Panc1 (cell line): ENCODE measurements at regions not wholly inside any gene's neighbourhood (a gene's known extent, or its start where the extent isn't known, plus 50 kb on each side); places are given as distances from the start of the nearest gene placed in this dataset.

Experiments
- ATAC-seq: fragments of 200-7000 bp; cut with Tn5 transposase; 2 replicates; pipeline ENCODE4 v1.9.1; 2020; ENCODE audit warnings: mild to moderate bottlenecking, moderate library complexity
- BruUV-seq: library from RNA; stranded (reverse); fragments of 400-500 nt; replicated peaks from 2 replicates; lab custom pipeline; 2021; lab: Mats Ljungman, UMichigan
- CTCF ChIA-PET: fragments of 300-600 bp; sonication (Branson Sonifier 250); formaldehyde crosslinking; loops from one replicate; lab custom pipeline; 2022; ENCODE audit warnings: antibody characterized with exemption; lab: Charles Lee
- POLR2A ChIA-PET: fragments of 300-600 bp; sonication (Branson Sonifier 250); formaldehyde crosslinking; loops from one replicate; lab custom pipeline; 2022; ENCODE audit warnings: antibody characterized with exemption; lab: Charles Lee
- DNase-seq: peaks from one replicate; pipeline ENCODE4 v3.0.0-alpha.2; 2010; ENCODE audit warnings: low read depth, low spot score
- H3K27ac ChIP-seq: 2 replicates; pipeline ENCODE4 v1.5.1; 2011; ENCODE audit warnings: mild to moderate bottlenecking, low read length, inconsistent platforms
- H3K27me3 ChIP-seq: fragments of 200-500 bp; sonication (Bioruptor generic); 2 replicates; pipeline ENCODE4 v1.6.0; 2014; ENCODE audit warnings: low read length, inconsistent platforms; ENCODE audit not compliant: control insufficient read depth, insufficient read depth
- H3K36me3 ChIP-seq: fragments of 200-500 bp; sonication (Bioruptor generic); 2 replicates; pipeline ENCODE4 v1.5.1; 2014; ENCODE audit warnings: inconsistent platforms, mild to moderate bottlenecking, low read length, moderate library complexity; ENCODE audit not compliant: control insufficient read depth, insufficient read depth
- H3K4me1 ChIP-seq: 2 replicates; pipeline ENCODE4 v1.5.1; 2011; ENCODE audit warnings: inconsistent platforms, mild to moderate bottlenecking, low read length, moderate library complexity; ENCODE audit not compliant: control insufficient read depth, insufficient read depth
- H3K4me3 ChIP-seq, 2 experiments: 2 replicates each; pipeline ENCODE4 v1.5.1; 2011 to 2012; ENCODE audit warnings: low read depth in 2 of 2, low read length in 2 of 2, mild to moderate bottlenecking in 2 of 2, inconsistent platforms in 1 of 2, moderate library complexity in 1 of 2
- H3K9me3 ChIP-seq: fragments of 200-500 bp; sonication (Bioruptor generic); 2 replicates; pipeline ENCODE4 v1.5.1; 2014; ENCODE audit warnings: low read depth, mild to moderate bottlenecking, inconsistent platforms, low read length, moderate library complexity; ENCODE audit not compliant: control insufficient read depth, insufficient read depth
- CTCF ChIP-seq: fragments of 450-650 bp; IDR thresholded peaks from 2 replicates; pipeline ENCODE4 v1.5.1; 2017; ENCODE audit warnings: mild to moderate bottlenecking
- POLR2AphosphoS5 ChIP-seq: IDR thresholded peaks from 2 replicates; pipeline ENCODE4 v1.6.1; 2012; ENCODE audit warnings: mild to moderate bottlenecking, low read depth, low read length, moderate library complexity
- SIN3A ChIP-seq: IDR thresholded peaks from 2 replicates; pipeline ENCODE4 v1.6.1; 2012; ENCODE audit warnings: low read depth, mild to moderate bottlenecking, low read length, moderate library complexity, borderline replicate concordance; ENCODE audit not compliant: insufficient read depth
- TCF7L2 ChIP-seq: IDR thresholded peaks from 2 replicates; pipeline ENCODE4 v1.6.1; 2011; ENCODE audit warnings: mild to moderate bottlenecking, low read depth, low read length, inconsistent platforms
- in situ Hi-C: cut with HindIII; loops from 2 replicates; pipeline ENCODE4 v1.10.0; 2016; ENCODE audit warnings: low sequenced_read_pairs, low pct_unique_long_range_greater_than_20kb
- intact Hi-C: fragments of 100-400 bp; cut with micrococcal nuclease; formaldehyde crosslinking; loops from one replicate; pipeline ENCODE4 v1.10.0; 2022; ENCODE audit not compliant: unreplicated experiment
- TF ChIP-seq, protein P1 (sequence below), 2 experiments: IDR thresholded peaks; 2 replicates each; pipeline ENCODE4 v1.6.1; 2011 to 2012; ENCODE audit warnings: low read depth in 2 of 2, control low read depth in 1 of 2, low read length in 1 of 2, mild to moderate bottlenecking in 1 of 2, moderate library complexity in 1 of 2; ENCODE audit not compliant: insufficient read depth in 1 of 2

GRCh38 chr6:170208182-170208601, 82.7 kb downstream of the DLL1 start:
- H3K27me3 ChIP-seq = peaks cover 7% of the 10 kb centered on the region
- in situ Hi-C loops = no loop called here
- H3K27ac ChIP-seq = no peak overlapping the region
- intact Hi-C loops = no loop called here
- no peaks in the 10 kb centered on the region for H3K36me3 ChIP-seq
- TF ChIP-seq CTCF (no peak), TCF7L2 (no peak), SIN3A (no peak), POLR2AphosphoS5 (no peak)
- TF ChIP-seq, protein P1, sequence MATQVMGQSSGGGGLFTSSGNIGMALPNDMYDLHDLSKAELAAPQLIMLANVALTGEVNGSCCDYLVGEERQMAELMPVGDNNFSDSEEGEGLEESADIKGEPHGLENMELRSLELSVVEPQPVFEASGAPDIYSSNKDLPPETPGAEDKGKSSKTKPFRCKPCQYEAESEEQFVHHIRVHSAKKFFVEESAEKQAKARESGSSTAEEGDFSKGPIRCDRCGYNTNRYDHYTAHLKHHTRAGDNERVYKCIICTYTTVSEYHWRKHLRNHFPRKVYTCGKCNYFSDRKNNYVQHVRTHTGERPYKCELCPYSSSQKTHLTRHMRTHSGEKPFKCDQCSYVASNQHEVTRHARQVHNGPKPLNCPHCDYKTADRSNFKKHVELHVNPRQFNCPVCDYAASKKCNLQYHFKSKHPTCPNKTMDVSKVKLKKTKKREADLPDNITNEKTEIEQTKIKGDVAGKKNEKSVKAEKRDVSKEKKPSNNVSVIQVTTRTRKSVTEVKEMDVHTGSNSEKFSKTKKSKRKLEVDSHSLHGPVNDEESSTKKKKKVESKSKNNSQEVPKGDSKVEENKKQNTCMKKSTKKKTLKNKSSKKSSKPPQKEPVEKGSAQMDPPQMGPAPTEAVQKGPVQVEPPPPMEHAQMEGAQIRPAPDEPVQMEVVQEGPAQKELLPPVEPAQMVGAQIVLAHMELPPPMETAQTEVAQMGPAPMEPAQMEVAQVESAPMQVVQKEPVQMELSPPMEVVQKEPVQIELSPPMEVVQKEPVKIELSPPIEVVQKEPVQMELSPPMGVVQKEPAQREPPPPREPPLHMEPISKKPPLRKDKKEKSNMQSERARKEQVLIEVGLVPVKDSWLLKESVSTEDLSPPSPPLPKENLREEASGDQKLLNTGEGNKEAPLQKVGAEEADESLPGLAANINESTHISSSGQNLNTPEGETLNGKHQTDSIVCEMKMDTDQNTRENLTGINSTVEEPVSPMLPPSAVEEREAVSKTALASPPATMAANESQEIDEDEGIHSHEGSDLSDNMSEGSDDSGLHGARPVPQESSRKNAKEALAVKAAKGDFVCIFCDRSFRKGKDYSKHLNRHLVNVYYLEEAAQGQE (IDR thresholded peaks at IDR 0.05; ENCODE audit: insufficient read depth in 1 of 2, low read depth in 2 of 2, low read length in 1 of 2) = no peak
- no peaks in the 10 kb centered on the region for H3K9me3 ChIP-seq
- no peak for DNase-seq
- ATAC-seq = no peak
- no TSS peak for BruUV-seq
- CTCF ChIA-PET = no interaction called here
- POLR2A ChIA-PET = no interaction called here
- no peaks in the 10 kb centered on the region for H3K4me1 ChIP-seq
- H3K4me3 ChIP-seq = no peak overlapping the region

- Histone ChIP-seq H3K4me1 (no peaks in the 10 kb centered on the region), H3K4me3 (no peak overlapping the region), H3K36me3 (no peaks in the 10 kb centered on the region), H3K9me3 (no peaks in the 10 kb centered on the region), H3K27me3 (peaks cover 7% of the 10 kb centered on the region), H3K27ac (no peak overlapping the region)
- no TSS peak for BruUV-seq
- in situ Hi-C loops = no loop called here
- TF ChIP-seq TCF7L2 (no peak), POLR2AphosphoS5 (no peak), CTCF (no peak), SIN3A (no peak)
- TF ChIP-seq, protein P1 (IDR thresholded peaks at IDR 0.05; ENCODE audit: insufficient read depth in 1 of 2, low read depth in 2 of 2, low read length in 1 of 2) = no peak
- intact Hi-C loops = no loop called here
- no peak for DNase-seq
- ChIA-PET CTCF (no interaction called here), POLR2A (interaction anchor here (0.7 kb wide), 1 partner anchor 1089 kb away, joined by 3 read pairs; no protein-coding TSS in a partner anchor)
- no peak for ATAC-seq
Measured at GRCh38 chr6:170207586-170208181, 83.2 kb downstream of the DLL1 start.
